Upper lobe of left lung (tissue), 6 donors: ENCODE measurements at regions not wholly inside any gene's neighbourhood (a gene's known extent, or its start where the extent isn't known, plus 50 kb on each side); places are given as distances from the start of the nearest gene placed in this dataset.
"Not testable (repeated sequence)": the region's sequence is repeated elsewhere in the genome, so short reads cannot be mapped to it uniquely, and the experiment has no call there.

Source experiments
- ATAC-seq, 2 donors: fragments of 200-7000 bp; cut with Tn5 transposase; one replicate each; pipeline ENCODE4 v1.9.1; 2022; ENCODE audit warnings: mild to moderate bottlenecking in 2 of 2, moderate library complexity in 2 of 2; ENCODE audit not compliant: low FRiP score in 2 of 2
- DNase-seq, 2 donors: peaks; one replicate each; pipeline ENCODE4 v3.0.0-alpha.2; 2019 to 2020
- H3K27ac ChIP-seq, 4 donors: fragments of 200-600 bp; sonication (generic); one replicate each; pipeline ENCODE4 v1.5.1; 2016 to 2019
- H3K27me3 ChIP-seq, 4 donors: fragments of 200-600 bp; sonication (generic); one replicate each; pipeline ENCODE4 v1.5.1; 2017 to 2019
- H3K36me3 ChIP-seq, 4 donors: fragments of 200-600 bp; sonication (generic); one replicate each; pipeline ENCODE4 v1.5.1; 2016 to 2019
- H3K4me1 ChIP-seq, 4 donors: fragments of 200-600 bp; sonication (generic); one replicate each; pipeline ENCODE4 v1.5.1; 2018 to 2019
- H3K4me3 ChIP-seq, 4 donors: fragments of 200-600 bp; sonication (generic); one replicate each; pipeline ENCODE4 v1.5.1; 2017 to 2019; ENCODE audit warnings: mild to moderate bottlenecking in 2 of 4, moderate library complexity in 1 of 4
- H3K9me3 ChIP-seq, 4 donors: fragments of 200-600 bp; sonication (generic); one replicate each; pipeline ENCODE4 v1.5.1; 2018 to 2019
- CTCF ChIP-seq, 6 experiments: fragments of 450-650 bp in 4 of 6; fragments of 200-600 bp in 2 of 6; sonication (generic) in 2 of 6; IDR thresholded peaks; one replicate each; pipeline ENCODE4 v1.5.1; 2016 to 2019; ENCODE audit warnings: antibody characterized with exemption in 6 of 6
- EP300 ChIP-seq, 4 donors: sonication (generic); formaldehyde crosslinking; IDR thresholded peaks; one replicate each; pipeline ENCODE4 v1.5.1; 2017; ENCODE audit warnings: antibody characterized with exemption in 4 of 4, control low read depth in 2 of 4
- POLR2A ChIP-seq, 4 donors: fragments of 450-650 bp; IDR thresholded peaks; one replicate each; pipeline ENCODE4 v1.5.1; 2016 to 2017; ENCODE audit warnings: antibody characterized with exemption in 4 of 4, mild to moderate bottlenecking in 2 of 4
- POLR2AphosphoS5 ChIP-seq, 2 donors: sonication (generic); formaldehyde crosslinking; IDR thresholded peaks; one replicate each; pipeline ENCODE4 v1.5.1; 2017; ENCODE audit warnings: antibody characterized with exemption in 2 of 2
- WGBS, 2 donors: methylation state at CpG; one replicate each; pipeline ENCODE4 v1.1.5; 2017 to 2018; 5-methylcytosine and 5-hydroxymethylcytosine counted together
- donor health status: DM: no; HTN: no; CAD: no; lungs with moderate emphysema.
- donor health status: DM: no; HTN: yes; CAD: no; lungs with severe emphysema.

GRCh38 chr2:49702740-49703139 lies 548.4 kb upstream of the FSHR start:
- WGBS, 2 donors: 82 to 96% methylated on average over 3 of the region's 3 CpGs
- no peaks in the 10 kb centered on the region for H3K4me1 ChIP-seq
- no peaks in the 10 kb centered on the region for H3K36me3 ChIP-seq
- H3K27me3 ChIP-seq: no peaks in the 10 kb centered on the region
- DNase-seq (no peak), ATAC-seq (no peak)
- TF ChIP-seq POLR2A (IDR thresholded peaks at IDR 0.05) (no peak), EP300 (IDR thresholded peaks at IDR 0.05) (no peak), CTCF (IDR thresholded peaks at IDR 0.05) (no peak), POLR2AphosphoS5 (IDR thresholded peaks at IDR 0.05) (no peak)
- no peak overlapping the region for H3K4me3 ChIP-seq
- no peaks in the 10 kb centered on the region for H3K9me3 ChIP-seq
- no peak overlapping the region for H3K27ac ChIP-seq

- no peak for ATAC-seq
- DNase-seq: no peak
- Histone ChIP-seq H3K4me3 (no peak overlapping the region), H3K9me3 (no peaks in the 10 kb centered on the region), H3K27ac (no peak overlapping the region), H3K4me1 (no peaks in the 10 kb centered on the region), H3K27me3 (no peaks in the 10 kb centered on the region), H3K36me3 (no peaks in the 10 kb centered on the region)
- no peak for TF ChIP-seq POLR2A (IDR thresholded peaks at IDR 0.05)
- no peak for TF ChIP-seq POLR2AphosphoS5 (IDR thresholded peaks at IDR 0.05)
- no peak for TF ChIP-seq EP300 (IDR thresholded peaks at IDR 0.05)
- TF ChIP-seq CTCF (IDR thresholded peaks at IDR 0.05): no peak
Measured at GRCh38 chr2:49693961-49694360, 539.6 kb upstream of the FSHR start.

- DNase-seq, H3K4me3 ChIP-seq, H3K36me3 ChIP-seq, ATAC-seq, H3K27me3 ChIP-seq, H3K27ac ChIP-seq, H3K9me3 ChIP-seq, H3K4me1 ChIP-seq: not testable (repeated sequence)
- 96 to 98% methylated on average over 2 of the region's 2 CpGs for WGBS, 2 donors
Measured at GRCh38 chr2:49692022-49692421, 537.7 kb upstream of the FSHR start.

- 74 to 88% methylated on average over 1 of the region's 1 CpG for WGBS, 2 donors
- Histone ChIP-seq H3K4me3 (no peak overlapping the region), H3K27ac (no peak overlapping the region), H3K9me3 (no peaks in the 10 kb centered on the region), H3K27me3 (no peaks in the 10 kb centered on the region), H3K36me3 (no peaks in the 10 kb centered on the region), H3K4me1 (no peaks in the 10 kb centered on the region)
- TF ChIP-seq CTCF (IDR thresholded peaks at IDR 0.05): peak in 3 of 6 experiments; percentile 13 to 32 (median 16)
- no peak for TF ChIP-seq EP300 (IDR thresholded peaks at IDR 0.05)
- no peak for ATAC-seq
- DNase-seq: no peak
Measured at GRCh38 chr2:49687918-49688317, 533.6 kb upstream of the FSHR start.

- WGBS, 2 donors: 50 to 58% methylated on average over 2 of the region's 2 CpGs
- Histone ChIP-seq H3K4me3 (no peak overlapping the region), H3K27me3 (no peaks in the 10 kb centered on the region), H3K36me3 (no peaks in the 10 kb centered on the region), H3K9me3 (no peaks in the 10 kb centered on the region), H3K4me1 (no peaks in the 10 kb centered on the region), H3K27ac (no peak overlapping the region)
- ATAC-seq: no peak
- DNase-seq: no peak
- TF ChIP-seq POLR2AphosphoS5 (IDR thresholded peaks at IDR 0.05) (no peak), CTCF (IDR thresholded peaks at IDR 0.05) (no peak), POLR2A (IDR thresholded peaks at IDR 0.05) (no peak), EP300 (IDR thresholded peaks at IDR 0.05) (no peak)
Measured at GRCh38 chr2:49686897-49687442, 532.7 kb upstream of the FSHR start.
